GM12878 (cell line): ENCODE measurements at regions not wholly inside any gene's neighbourhood (a gene's known extent, or its start where the extent isn't known, plus 50 kb on each side); places are given as distances from the start of the nearest gene placed in this dataset.

Experiments used
- ATAC-seq: fragments of 200-7000 bp; cut with Tn5 transposase; 3 replicates; pipeline ENCODE4 v1.9.1; 2020; ENCODE audit warnings: mild to moderate bottlenecking, moderate library complexity
- BruUV-seq: library from RNA; stranded (reverse); fragments of 400-500 nt; replicated peaks from 2 replicates; lab custom pipeline; 2021; lab: Mats Ljungman, UMichigan
- CTCF ChIA-PET: fragments of 300-600 bp; sonication (Branson Sonifier 250); formaldehyde crosslinking; extraction: SDS; loops from one replicate; lab custom pipeline; 2021; ENCODE audit warnings: inconsistent platforms; lab: Yijun Ruan, JAX
- POLR2A ChIA-PET: fragments of 350-600 bp; formaldehyde crosslinking; extraction: SDS; loops from one replicate; lab custom pipeline; 2021; ENCODE audit warnings: inconsistent platforms; lab: Charles Lee
- RAD21 ChIA-PET: fragments of 300-600 bp; sonication (Branson Sonifier 250); formaldehyde crosslinking; loops from one replicate; lab custom pipeline; 2023; ENCODE audit warnings: antibody characterized with exemption; ENCODE audit not compliant: unreplicated experiment; lab: Charles Lee
- SMC1A ChIA-PET: fragments of 300-600 bp; sonication (Branson Sonifier 250); formaldehyde crosslinking; loops from one replicate; lab custom pipeline; 2023; ENCODE audit not compliant: unreplicated experiment, uncharacterized antibody; lab: Charles Lee
- DNase-seq: peaks from one replicate; pipeline ENCODE4 v3.0.0-alpha.2; 2011; ENCODE audit warnings: low read depth, low spot score
- FAIRE-seq: peaks from 3 replicates; lab custom pipeline; 2011; peaks lifted over from hg19 to GRCh38; lab: Jason Lieb, UNC
- H2AFZ ChIP-seq: 2 replicates; pipeline ENCODE4 v1.6.0; 2011; ENCODE audit warnings: low read depth, low read length, control low read depth; ENCODE audit not compliant: control insufficient read depth
- H3K27ac ChIP-seq: 2 replicates; pipeline ENCODE4 v1.5.1; 2011; ENCODE audit warnings: control low read depth; ENCODE audit not compliant: control insufficient read depth, insufficient read depth
- H3K27me3 ChIP-seq, 2 experiments: replicated peaks in 1 of 2; 2 replicates each; pipeline versions ENCODE4 v1.6.0 to v1.6.1; 2011; ENCODE audit warnings: low read length in 1 of 2; ENCODE audit not compliant: control insufficient read depth in 2 of 2, insufficient read depth in 2 of 2
- H3K36me3 ChIP-seq, 2 experiments: 2 replicates each; pipeline ENCODE4 v1.5.1; 2011; ENCODE audit warnings: low read length in 1 of 2; ENCODE audit not compliant: control insufficient read depth in 2 of 2, insufficient read depth in 2 of 2
- H3K4me1 ChIP-seq: 2 replicates; pipeline ENCODE4 v1.6.1; 2011; ENCODE audit warnings: mild to moderate bottlenecking, low read length, moderate library complexity, mixed read lengths; ENCODE audit not compliant: control insufficient read depth, insufficient read depth
- H3K4me2 ChIP-seq: 2 replicates; pipeline ENCODE4 v1.6.0; 2011; ENCODE audit warnings: control low read depth; ENCODE audit not compliant: control insufficient read depth, insufficient read depth
- H3K4me3 ChIP-seq: fragments of 200-600 bp; sonication (generic); 2 replicates; pipeline ENCODE4 v1.5.1; 2016
- H3K79me2 ChIP-seq: 2 replicates; pipeline ENCODE4 v1.6.0; 2011; ENCODE audit warnings: low read length; ENCODE audit not compliant: control insufficient read depth, insufficient read depth
- H3K9ac ChIP-seq: 2 replicates; pipeline ENCODE4 v1.8.0; 2011; ENCODE audit warnings: low read length, control low read depth, mixed read lengths; ENCODE audit not compliant: control insufficient read depth, insufficient read depth
- H3K9me3 ChIP-seq: replicated peaks from 3 replicates; pipeline ENCODE4 v1.5.1; 2011; ENCODE audit warnings: mild to moderate bottlenecking, low read length; ENCODE audit not compliant: control insufficient read depth, insufficient read depth
- H4K20me1 ChIP-seq: 2 replicates; pipeline ENCODE4 v1.6.0; 2011; ENCODE audit not compliant: control insufficient read depth, insufficient read depth
- BHLHE40 ChIP-seq, 2 experiments: fragments of 450-650 bp in 1 of 2; IDR thresholded peaks; 2 replicates each; pipeline ENCODE4 v1.6.1; 2011 to 2017; ENCODE audit warnings: low read depth in 2 of 2, borderline replicate concordance in 1 of 2, improper control_type of control experiment in 1 of 2, low read length in 1 of 2, mild to moderate bottlenecking in 1 of 2
- BMI1 ChIP-seq: fragments of 450-650 bp; IDR thresholded peaks from 2 replicates; pipeline ENCODE4 v1.6.1; 2016; ENCODE audit warnings: mild to moderate bottlenecking, moderate library complexity, borderline replicate concordance
- CBFB ChIP-seq: IDR thresholded peaks from 2 replicates; pipeline ENCODE4 v1.6.1; 2016; ENCODE audit warnings: antibody characterized with exemption, low read depth
- CTCF ChIP-seq, 3 experiments: IDR thresholded peaks in 2 of 3; conservative IDR thresholded peaks in 1 of 3; 2 replicates each; pipeline ENCODE4 v1.5.1; 2011; ENCODE audit warnings: low read depth in 3 of 3, low read length in 3 of 3, mild to moderate bottlenecking in 3 of 3, control low read depth in 2 of 3, moderate library complexity in 2 of 3, inconsistent platforms in 1 of 3, mixed read lengths in 1 of 3; ENCODE audit not compliant: control insufficient read depth in 2 of 3, insufficient read depth in 1 of 3; ENCODE audit errors: extremely low read depth in 1 of 3
- CUX1 ChIP-seq: IDR thresholded peaks from 2 replicates; pipeline ENCODE4 v1.6.1; 2012; ENCODE audit warnings: improper control_type of control experiment, low read depth, low read length; ENCODE audit not compliant: insufficient replicate concordance
- EGR1 ChIP-seq, 2 experiments: IDR thresholded peaks; 1 replicate in 1 of 2; 2 replicates in 1 of 2; pipeline ENCODE4 v1.6.1; 2011 to 2012; ENCODE audit warnings: low read depth in 2 of 2, low read length in 2 of 2, borderline replicate concordance in 1 of 2, mild to moderate bottlenecking in 1 of 2, moderate library complexity in 1 of 2
- MTA3 ChIP-seq: IDR thresholded peaks from 2 replicates; pipeline ENCODE4 v1.6.1; 2012; ENCODE audit warnings: low read length, inconsistent platforms, borderline replicate concordance
- NFXL1 ChIP-seq: fragments of 450-650 bp; IDR thresholded peaks from 2 replicates; pipeline ENCODE4 v1.6.1; 2017; ENCODE audit warnings: antibody characterized with exemption, mild to moderate bottlenecking, borderline replicate concordance
- NR2C2 ChIP-seq: IDR thresholded peaks from 2 replicates; pipeline ENCODE4 v1.6.1; 2011; ENCODE audit warnings: borderline replicate concordance, low read depth; ENCODE audit not compliant: control insufficient read depth, insufficient read length
- RAD21 ChIP-seq: IDR thresholded peaks from 2 replicates; pipeline ENCODE4 v1.6.1; 2011; ENCODE audit warnings: mild to moderate bottlenecking, low read depth, low read length, moderate library complexity; ENCODE audit not compliant: insufficient read depth
- SRF ChIP-seq, 2 experiments: IDR thresholded peaks; 2 replicates each; pipeline ENCODE4 v1.6.1; 2011; ENCODE audit warnings: low read depth in 2 of 2, low read length in 2 of 2, mild to moderate bottlenecking in 1 of 2, moderate library complexity in 1 of 2
- SUZ12 ChIP-seq: fragments of 200-600 bp; sonication (generic); IDR thresholded peaks from one replicate; pipeline ENCODE4 v1.6.1; 2018; ENCODE audit warnings: antibody characterized with exemption, mild to moderate bottlenecking; ENCODE audit not compliant: unreplicated experiment
- ZSCAN29 ChIP-seq: fragments of 450-650 bp; IDR thresholded peaks from 2 replicates; pipeline ENCODE4 v1.6.1; 2017; ENCODE audit warnings: mild to moderate bottlenecking, moderate library complexity
- WGBS: methylation state at CpG from one replicate; pipeline ENCODE4 v1.1.6; 2016; ENCODE audit warnings: low lambda C conversion rate; ENCODE audit not compliant: insufficient replicate concordance, insufficient coverage; ENCODE audit errors: missing lambda C conversion rate; 5-methylcytosine and 5-hydroxymethylcytosine counted together
- in situ Hi-C: fragments of 300-500 bp; cut with MboI; formaldehyde crosslinking; loops from 9 replicates; pipeline ENCODE4 v1.14.3; 2018; ENCODE audit warnings: mixed read lengths
- intact Hi-C: fragments of 100-400 bp; cut with micrococcal nuclease; formaldehyde crosslinking; loops from one replicate; pipeline ENCODE4 v1.14.2; 2022; ENCODE audit not compliant: unreplicated experiment

GRCh38 chr1:222095606-222096475, 354.0 kb upstream of the DUSP10 start:
- FAIRE-seq (peak; percentile 75), ATAC-seq (peak; percentile 95), DNase-seq (peak; percentile 25)
- Histone ChIP-seq H3K4me2 (no peak overlapping the region), H3K36me3 (no peaks in the 10 kb centered on the region), H3K4me1 (no peaks in the 10 kb centered on the region), H3K9me3 (no peaks in the 10 kb centered on the region), H2AFZ (no peak overlapping the region), H3K9ac (no peak overlapping the region), H3K4me3 (no peak overlapping the region), H4K20me1 (no peaks in the 10 kb centered on the region), H3K27me3 (no peaks in the 10 kb centered on the region), H3K79me2 (no peaks in the 10 kb centered on the region), H3K27ac (no peak overlapping the region)
- intact Hi-C loops: loop anchor here (5.0 kb wide), 2 partner anchors 361 to 619 kb away; no protein-coding TSS in a partner anchor
- ChIA-PET SMC1A (interaction anchor here (0.6 to 1.9 kb wide), 17 partner anchors 12 to 832 kb away, joined by 3 to 6 read pairs (median 3); partner anchors contain the start of gene DUSP10), RAD21 (interaction anchor here (1.0 to 1.5 kb wide), 6 partner anchors 11 to 553 kb away, joined by 3 to 8 read pairs (median 3); partner anchors contain the start of gene DUSP10), POLR2A (no interaction called here), CTCF (interaction anchor here (0.6 to 4.1 kb wide), 34 partner anchors 9 to 1396 kb away, joined by 3 to 21 read pairs (median 4); no protein-coding TSS in a partner anchor)
- no TSS peak for BruUV-seq
- in situ Hi-C loops: no loop called here
- WGBS: 27% methylated on average over 11 of the region's 11 CpGs
- TF ChIP-seq EGR1 (IDR thresholded peaks at IDR 0.05; ENCODE audit: borderline replicate concordance in 1 of 2, low read depth in 2 of 2, low read length in 2 of 2): no peak
- TF ChIP-seq RAD21: peak; percentile 67
- TF ChIP-seq SUZ12: no peak
- peak; percentile 68 to 98 (median 94) for TF ChIP-seq CTCF (IDR thresholded peaks at IDR 0.05 in 2 of 3, conservative IDR thresholded peaks at IDR 0.05 in 1 of 3; ENCODE audit: control insufficient read depth in 2 of 3, extremely low read depth in 1 of 3, insufficient read depth in 1 of 3, low read depth in 3 of 3, low read length in 3 of 3)
- TF ChIP-seq MTA3: no peak
- no peak for TF ChIP-seq ZSCAN29
- no peak for TF ChIP-seq NR2C2
- no peak for TF ChIP-seq NFXL1
- no peak for TF ChIP-seq CUX1
- no peak for TF ChIP-seq CBFB
- TF ChIP-seq BMI1: no peak
- no peak for TF ChIP-seq BHLHE40 (IDR thresholded peaks at IDR 0.05; ENCODE audit: borderline replicate concordance in 1 of 2, low read depth in 2 of 2, low read length in 1 of 2)
- TF ChIP-seq SRF (IDR thresholded peaks at IDR 0.05; ENCODE audit: low read depth in 2 of 2, low read length in 2 of 2): no peak
